NCI-H446 (cell line): ENCODE measurements at regions not wholly inside any gene's neighbourhood (a gene's known extent, or its start where the extent isn't known, plus 50 kb on each side); places are given as distances from the start of the nearest gene placed in this dataset.
"Not testable (repeated sequence)": the region's sequence is repeated elsewhere in the genome, so short reads cannot be mapped to it uniquely, and the experiment has no call there.

Source experiments
- DNase-seq, 2 experiments: peaks; one replicate each; lab custom pipeline; 2025; lab: John Stamatoyannopoulos, UW

DNA sequence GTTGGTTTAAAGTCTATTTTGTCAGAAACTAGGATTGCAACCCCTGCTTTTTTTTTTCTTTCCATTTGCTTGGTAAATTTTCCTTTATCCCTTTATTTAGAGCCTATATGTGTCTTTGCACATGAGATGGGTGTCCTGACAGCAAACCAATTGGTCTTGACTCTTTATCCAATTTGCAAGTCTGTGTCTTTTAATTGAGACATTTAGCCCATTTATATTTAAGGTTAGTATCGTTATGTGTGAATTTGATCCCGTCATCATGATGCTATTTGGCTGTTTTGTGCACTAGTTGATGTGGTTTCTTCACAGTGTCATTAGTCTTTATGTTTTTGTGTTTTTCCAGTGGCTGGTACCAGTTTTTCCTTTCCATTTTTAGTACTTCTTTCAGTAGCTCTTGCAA is 127.7 kb upstream of the ZNF267 start:
- no peak for DNase-seq

- no peak for DNase-seq
Observed at GRCh38 chr16:31754998-31755615, 118.5 kb upstream of the ZNF267 start.

DNA sequence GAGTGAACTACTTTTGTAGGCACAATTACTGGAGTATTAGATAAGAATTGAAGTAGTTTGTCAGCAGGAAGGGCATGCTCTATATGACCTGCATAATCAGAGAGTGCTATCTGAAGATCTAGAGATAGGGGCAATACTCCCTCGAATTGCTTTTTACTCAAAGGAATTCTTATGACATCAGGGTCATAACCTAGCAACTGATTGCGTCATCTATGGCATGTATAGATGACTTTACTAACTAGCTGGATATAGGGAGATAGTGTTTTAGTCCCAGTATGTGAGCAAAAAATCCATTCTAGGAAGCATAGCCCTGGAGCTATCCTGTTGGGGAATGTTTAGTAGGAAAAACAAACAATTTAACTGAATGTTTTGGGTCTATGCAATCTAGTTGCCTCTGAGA is 109.5 kb upstream of the ZNF267 start:
- DNase-seq = no peak

DNA sequence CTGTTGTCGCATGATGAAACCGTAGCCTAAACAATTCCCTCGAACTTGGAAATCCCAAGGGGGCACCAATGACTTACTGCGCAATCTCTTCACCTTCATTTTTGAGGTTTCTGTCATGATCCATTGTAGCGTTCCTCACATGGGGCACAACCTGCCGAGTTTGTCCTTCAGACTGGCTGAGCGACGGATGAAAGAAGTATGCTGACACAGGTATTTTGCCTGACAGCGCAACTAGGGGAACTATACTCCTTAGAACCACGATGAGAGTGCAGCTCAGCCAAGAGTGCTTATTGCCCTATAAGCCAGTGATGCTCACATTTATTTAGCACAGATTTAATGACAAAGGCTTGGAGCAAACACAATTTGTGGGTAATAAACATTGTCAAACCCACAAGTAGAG is 106.3 kb upstream of the ZNF267 start:
- no peak for DNase-seq

GRCh38 chr16:31780342-31780741 is 93.3 kb upstream of the ZNF267 start:
- DNase-seq = no peak

GRCh38 chr16:31785126-31785525 is 88.5 kb upstream of the ZNF267 start:
- DNase-seq = no peak

GRCh38 chr16:31807086-31807485 is 66.5 kb upstream of the ZNF267 start:
- no peak for DNase-seq

DNA sequence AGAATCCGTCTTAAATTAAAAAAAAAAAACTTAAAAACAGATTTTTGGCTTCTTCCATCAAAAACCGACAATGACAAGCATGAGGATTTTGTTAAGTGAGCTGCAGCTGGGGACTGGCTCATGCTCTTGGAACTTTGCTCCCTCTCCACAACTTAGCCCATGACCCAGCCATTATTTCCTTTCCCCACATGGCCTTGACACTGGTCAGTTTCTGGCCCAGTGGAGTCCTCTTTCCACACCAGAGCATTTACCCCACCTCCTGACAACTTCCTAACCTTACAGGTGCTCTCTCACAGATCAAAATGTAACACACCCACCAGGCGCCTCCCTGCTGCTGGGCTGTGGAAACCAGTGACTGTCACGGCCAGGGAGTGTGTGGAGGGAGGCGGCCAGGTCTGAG is 62.7 kb upstream of the ZNF267 start:
- no peak for DNase-seq

DNA sequence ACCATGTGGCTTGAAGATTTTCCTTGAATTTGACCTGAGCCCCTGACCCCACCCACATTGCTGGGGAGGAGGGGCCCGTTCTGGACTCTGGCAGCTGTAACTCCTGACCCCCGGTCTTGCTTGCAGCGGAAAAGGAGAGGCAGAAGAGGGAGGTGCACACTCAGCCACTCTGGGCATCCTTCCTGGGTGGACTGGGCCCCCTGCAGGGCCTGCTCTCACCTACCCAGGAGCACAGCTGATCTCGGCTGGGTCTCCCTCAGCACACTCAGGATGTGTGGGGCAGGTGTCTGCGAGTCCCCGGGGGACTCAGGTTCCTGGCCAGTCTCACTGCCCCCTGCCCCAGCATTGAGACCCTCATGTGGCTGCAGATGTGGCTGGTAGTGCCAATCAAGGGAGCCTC is 57.5 kb upstream of the ZNF267 start:
- not testable (repeated sequence) for DNase-seq

DNA sequence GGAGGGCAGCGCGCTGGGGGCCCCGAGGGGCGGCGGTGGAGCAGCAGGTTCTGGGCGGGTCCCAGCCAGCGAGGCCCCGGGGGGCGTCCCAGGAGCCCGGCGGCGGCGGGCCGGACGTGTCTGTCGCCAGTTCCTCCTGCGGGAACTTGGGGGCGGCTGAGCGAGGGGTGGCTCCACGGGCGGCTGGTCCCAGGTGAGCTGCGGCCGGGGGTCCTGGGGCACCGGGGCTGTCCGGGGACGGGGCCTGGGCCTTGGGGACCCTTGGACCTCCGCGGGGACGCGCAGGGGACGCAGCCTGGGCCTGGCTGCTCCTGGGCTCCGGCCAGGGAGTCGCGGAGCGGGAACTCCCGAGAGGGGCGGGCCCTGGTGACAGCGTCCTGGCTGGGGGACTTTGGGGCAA is 54.2 kb upstream of the ZNF267 start:
- DNase-seq = no peak

GRCh38 chr16:31819948-31820347 is 53.7 kb upstream of the ZNF267 start:
- no peak for DNase-seq
